ENCODE measurements at regions not wholly inside any gene's neighbourhood (a gene's known extent, or its start where the extent isn't known, plus 50 kb on each side); places are given as distances from the start of the nearest gene placed in this dataset.
"Not testable (repeated sequence)": the region's sequence is repeated elsewhere in the genome, so short reads cannot be mapped to it uniquely, and the experiment has no call there.

DNA sequence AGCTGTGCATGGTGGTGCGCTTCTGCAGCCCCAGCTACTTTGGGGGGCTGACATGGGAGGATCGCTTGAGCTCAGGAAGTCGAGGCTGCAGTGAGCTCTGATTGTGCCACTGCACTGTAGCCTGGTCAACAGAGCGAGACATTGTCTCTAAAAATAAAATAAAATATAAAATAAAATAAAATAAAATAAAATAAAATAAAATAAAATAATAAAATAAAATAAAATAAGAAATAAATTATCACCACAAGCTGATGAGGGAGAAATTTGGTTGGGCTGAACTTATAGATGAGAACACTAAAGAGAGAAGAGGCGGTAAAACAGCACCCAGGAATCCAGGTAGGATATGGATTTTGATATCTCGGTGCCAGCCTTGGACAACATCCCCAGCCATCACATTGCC lies 933.7 kb downstream of the NLGN4X start:
- DNase-seq (ENCODE audit: low spot score) = no peak

GRCh38 chrX:5290635-5291034 lies 938.0 kb downstream of the NLGN4X start:
- DNase-seq (ENCODE audit: low spot score) = no peak

DNA sequence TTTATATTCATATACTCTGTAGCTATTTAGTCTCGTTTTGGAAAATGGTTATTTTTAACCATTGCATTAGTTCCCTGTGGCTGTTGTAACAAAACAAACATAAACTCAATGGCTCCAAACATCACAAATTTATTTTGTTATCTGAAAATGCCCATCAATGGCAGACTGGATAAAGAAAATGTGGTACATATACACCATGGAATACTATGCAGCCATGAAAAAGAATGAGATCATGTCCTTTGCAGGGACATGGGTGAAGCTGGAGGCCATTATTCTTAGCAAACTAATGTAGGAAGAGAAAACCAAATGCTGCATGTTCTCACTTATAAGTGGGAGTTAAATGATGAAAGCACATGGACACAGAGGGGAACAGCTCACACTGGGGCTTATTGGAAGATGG lies 938.7 kb downstream of the NLGN4X start:
- DNase-seq (ENCODE audit: low spot score) = not testable (repeated sequence)

- no peak for DNase-seq (ENCODE audit: low spot score)
These were observed 949.8 kb downstream of the NLGN4X start for GRCh38 chrX:5278908-5279307.

- DNase-seq (ENCODE audit: low spot score) = no peak
These were observed 963.3 kb downstream of the NLGN4X start for GRCh38 chrX:5265324-5265850.

GRCh38 chrX:5250106-5250505 lies 978.6 kb downstream of the NLGN4X start:
- no peak for DNase-seq (ENCODE audit: low spot score)

GRCh38 chrX:5242091-5242790 lies 986.4 kb downstream of the NLGN4X start:
- DNase-seq (ENCODE audit: low spot score) = no peak

DNA sequence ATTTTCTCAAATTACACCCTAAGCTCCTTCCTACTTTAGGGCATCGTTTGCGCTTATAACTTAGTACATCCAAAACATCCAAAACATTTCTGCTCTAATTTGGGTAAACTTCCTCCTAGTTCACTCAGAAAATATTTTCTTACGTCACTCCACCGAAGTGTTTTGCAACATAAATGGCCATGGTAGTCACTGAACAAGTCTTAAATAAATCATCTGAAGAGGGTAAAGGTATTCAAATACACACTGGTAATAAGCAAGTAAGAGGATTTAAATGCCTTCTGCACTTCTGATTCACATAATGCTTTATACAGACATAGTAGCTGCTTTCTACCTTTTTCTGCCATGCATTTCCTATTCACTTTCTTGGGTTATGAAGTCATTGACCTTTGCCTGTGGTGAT lies 991.9 kb downstream of the NLGN4X start:
- DNase-seq (ENCODE audit: low spot score) = no peak

DNA sequence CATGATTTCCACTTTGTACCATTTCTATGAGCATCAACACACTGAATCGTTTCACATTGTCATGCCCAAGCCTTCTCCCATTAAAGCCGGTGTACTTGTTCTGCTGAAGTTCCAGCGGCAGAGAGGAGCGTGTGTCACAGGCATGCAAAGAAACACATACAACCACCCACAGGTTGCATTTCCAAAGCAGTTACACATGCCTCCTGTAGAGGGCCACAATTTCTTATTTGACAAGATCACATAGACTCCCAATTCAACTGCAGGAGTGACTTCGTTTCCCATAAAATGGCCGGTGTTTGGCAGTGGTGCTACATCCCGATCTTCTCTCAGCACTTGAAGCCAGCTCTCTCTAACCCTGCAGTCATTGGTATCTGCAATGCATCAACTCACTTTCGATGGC lies 992.6 kb downstream of the NLGN4X start:
- DNase-seq (ENCODE audit: low spot score) = no peak

- DNase-seq (ENCODE audit: low spot score) = no peak
These were observed 994.8 kb downstream of the NLGN4X start for GRCh38 chrX:5233830-5234229.

GRCh38 chrX:5220421-5220820 lies 1008.2 kb downstream of the NLGN4X start:
- no peak for DNase-seq (ENCODE audit: low spot score)

DNA sequence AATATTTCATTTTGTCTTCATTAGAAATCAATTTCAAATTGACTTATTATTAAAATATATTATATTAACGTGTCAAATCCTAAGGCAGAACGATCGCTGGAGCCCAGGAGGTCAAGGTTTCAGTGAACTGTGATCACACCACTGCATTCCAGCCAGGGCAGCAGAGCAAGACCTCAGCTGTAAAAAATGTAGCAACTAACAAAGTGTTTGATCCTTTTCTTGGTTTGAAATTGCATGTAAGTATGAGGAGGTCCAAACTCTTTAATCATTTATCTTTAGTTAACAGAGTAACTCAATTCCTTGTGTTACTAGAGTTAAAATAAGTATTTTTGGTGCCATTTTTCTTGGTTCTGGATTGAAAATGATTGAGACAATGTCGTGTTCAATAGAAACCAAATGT lies 1033.9 kb downstream of the NLGN4X start:
- no peak for DNase-seq (ENCODE audit: low spot score)

DNA sequence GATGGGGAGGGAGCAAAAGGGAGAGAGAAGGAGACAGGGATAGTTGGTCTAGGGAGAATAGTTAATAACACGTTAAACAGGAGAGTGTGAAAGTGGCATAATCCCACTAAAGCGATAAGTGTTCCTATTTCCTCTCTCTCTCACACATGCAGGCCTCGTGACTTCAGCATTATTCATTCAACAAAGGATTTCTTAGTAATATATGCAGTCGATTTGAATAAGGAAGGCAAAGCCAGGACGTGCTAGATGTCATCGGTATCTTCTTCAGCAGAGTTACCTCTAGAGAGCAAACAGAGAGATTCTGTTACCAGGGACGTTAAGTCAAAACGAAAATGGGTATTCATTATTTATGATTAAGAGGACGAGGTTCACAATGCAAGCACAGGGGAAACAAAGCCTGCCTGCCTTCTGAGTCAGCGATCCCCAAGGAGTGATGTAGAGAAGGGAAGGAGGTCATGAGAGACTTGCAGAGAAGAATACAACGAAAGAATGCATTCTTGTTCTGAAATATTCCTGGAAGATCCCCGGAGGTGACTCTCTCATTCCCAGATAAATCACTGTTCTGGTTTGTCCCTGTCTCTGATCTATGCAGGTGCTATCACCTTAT lies 1048.4 kb downstream of the NLGN4X start:
- DNase-seq (ENCODE audit: low spot score) = no peak

- DNase-seq (ENCODE audit: low spot score) = no peak
These were observed 1051.9 kb downstream of the NLGN4X start for GRCh38 chrX:5176766-5177165.

DNA sequence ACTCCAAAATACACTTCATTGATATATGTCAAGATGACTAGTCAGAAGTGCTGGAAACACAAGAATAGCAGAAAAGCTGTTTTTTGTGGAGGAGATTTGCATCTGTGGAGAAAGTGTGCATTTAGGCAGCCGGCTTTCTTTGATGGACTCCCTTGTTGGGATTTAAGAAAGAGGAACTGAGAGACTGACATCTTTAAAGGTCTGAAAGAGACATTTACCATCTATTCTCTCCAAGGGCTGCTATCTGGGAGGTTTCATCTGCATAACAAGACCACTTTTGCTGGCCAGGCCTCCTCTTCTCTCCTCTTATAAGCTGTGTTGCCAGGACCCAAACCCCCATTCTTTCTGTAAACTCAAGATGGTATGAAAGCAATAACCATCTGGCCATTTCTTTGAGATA lies 1065.0 kb downstream of the NLGN4X start:
- no peak for DNase-seq (ENCODE audit: low spot score)

- DNase-seq (ENCODE audit: low spot score) = no peak
These were observed 1073.4 kb downstream of the NLGN4X start for GRCh38 chrX:5155301-5155700.

- no peak for DNase-seq (ENCODE audit: low spot score)
These were observed 1082.7 kb downstream of the NLGN4X start for GRCh38 chrX:5145957-5146356.

GRCh38 chrX:5142644-5143043 lies 1086.0 kb downstream of the NLGN4X start:
- DNase-seq (ENCODE audit: low spot score) = no peak

DNA sequence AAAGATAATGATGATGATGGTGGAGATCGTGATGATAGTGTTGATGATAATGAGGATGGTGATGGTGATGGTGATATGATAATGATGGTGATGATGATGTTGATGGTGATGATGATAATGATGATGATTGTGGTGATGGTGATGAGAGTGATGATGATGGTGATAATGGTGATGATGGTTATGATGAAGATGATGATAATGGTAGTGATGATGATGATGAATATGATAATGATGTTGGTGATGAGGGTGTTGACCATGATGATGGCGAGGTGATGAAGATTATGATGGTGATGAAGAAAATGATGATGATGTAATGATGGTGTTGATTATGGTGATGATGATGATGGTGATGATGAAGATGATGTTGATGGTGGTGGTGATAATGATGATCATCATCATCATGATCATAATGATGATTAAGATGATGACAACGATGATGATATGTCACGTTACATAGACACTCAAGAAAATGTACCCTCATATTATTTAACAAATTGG lies 1106.4 kb downstream of the NLGN4X start:
- DNase-seq (ENCODE audit: low spot score) = no peak

DNA sequence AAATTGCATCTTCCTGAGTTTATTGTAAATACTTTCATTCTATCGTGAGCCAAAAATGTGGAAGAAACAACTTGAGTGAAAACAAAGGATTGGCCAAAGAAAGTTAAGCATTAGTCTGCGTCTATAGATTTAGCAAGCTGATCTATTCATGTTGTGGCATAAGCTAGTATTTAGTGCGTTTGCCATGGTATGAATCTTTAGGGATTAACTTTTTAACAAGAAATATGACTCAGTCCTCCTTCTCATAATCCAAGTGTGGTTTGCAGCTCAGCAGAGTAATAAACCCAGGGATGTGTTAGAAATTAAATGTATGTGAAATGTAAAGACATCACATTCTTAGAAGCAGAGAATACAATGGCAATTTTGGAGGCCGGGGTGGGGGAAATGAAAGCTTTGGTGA lies 1110.9 kb downstream of the NLGN4X start:
- DNase-seq (ENCODE audit: low spot score) = no peak

GRCh38 chrX:5113128-5113527 lies 1115.5 kb downstream of the NLGN4X start:
- no peak for DNase-seq (ENCODE audit: low spot score)

GRCh38 chrX:5100004-5100403 lies 1128.7 kb downstream of the NLGN4X start:
- no peak for DNase-seq (ENCODE audit: low spot score)

GRCh38 chrX:5086388-5086787 lies 1142.3 kb downstream of the NLGN4X start:
- no peak for DNase-seq (ENCODE audit: low spot score)

- DNase-seq (ENCODE audit: low spot score) = no peak
These were observed 1144.4 kb downstream of the NLGN4X start for GRCh38 chrX:5084279-5084678.

All from putamen (tissue), 1 donor.